ENCODE measurements at regions not wholly inside any gene's neighbourhood (a gene's known extent, or its start where the extent isn't known, plus 50 kb on each side); places are given as distances from the start of the nearest gene placed in this dataset.

DNA sequence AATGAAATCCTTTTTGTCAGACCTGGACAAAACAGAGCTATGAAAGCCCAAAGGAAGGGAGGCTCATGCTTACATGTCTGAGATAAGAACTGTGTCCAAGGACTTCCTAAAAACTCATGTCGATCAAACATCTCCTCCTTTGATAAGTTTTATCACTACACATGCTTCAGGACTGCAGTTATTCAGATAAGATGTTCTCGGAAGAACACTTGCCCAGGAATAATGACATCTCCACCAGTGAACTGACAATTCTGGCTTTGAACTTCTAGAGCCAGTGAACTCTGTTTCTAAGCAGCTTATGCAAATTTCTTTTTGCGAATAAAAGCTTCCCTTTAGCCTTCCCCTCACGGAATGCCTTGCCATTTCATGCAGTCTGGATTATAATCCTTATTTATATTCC, 561.6 kb downstream of the TBC1D4 start:
- no peak for TF ChIP-seq EZH2phosphoT487 (IDR thresholded peaks at IDR 0.05; ENCODE audit: borderline replicate concordance, low read length)

GRCh38 chr13:74919914-74920313, 562.1 kb downstream of the TBC1D4 start:
- Histone ChIP-seq H3K4me2 (ENCODE audit: low read length) (no peak overlapping the region), H3K9me2 (replicated peaks; ENCODE audit: control insufficient read depth, low read length) (no peaks in the 10 kb centered on the region), H3K4me3 (ENCODE audit: low read length) (no peak overlapping the region), H3K27ac (ENCODE audit: low read depth, low read length) (no peak overlapping the region), H3K27me3 (ENCODE audit: control insufficient read depth, low read length) (no peaks in the 10 kb centered on the region), H4K20me1 (ENCODE audit: control insufficient read depth, insufficient read depth, low read depth, low read length) (no peaks in the 10 kb centered on the region), H3K79me2 (ENCODE audit: control insufficient read depth, low read length) (no peaks in the 10 kb centered on the region), H3F3A (ENCODE audit: control insufficient read depth, insufficient read depth) (no peaks in the 10 kb centered on the region), H3K9me3 (ENCODE audit: control insufficient read depth, insufficient read depth, low read length) (peaks cover 4% of the 10 kb centered on the region), H3K4me1 (ENCODE audit: control insufficient read depth, low read length) (no peaks in the 10 kb centered on the region), H3K36me3 (ENCODE audit: control insufficient read depth, low read length) (no peaks in the 10 kb centered on the region)
- TF ChIP-seq, protein P1, sequence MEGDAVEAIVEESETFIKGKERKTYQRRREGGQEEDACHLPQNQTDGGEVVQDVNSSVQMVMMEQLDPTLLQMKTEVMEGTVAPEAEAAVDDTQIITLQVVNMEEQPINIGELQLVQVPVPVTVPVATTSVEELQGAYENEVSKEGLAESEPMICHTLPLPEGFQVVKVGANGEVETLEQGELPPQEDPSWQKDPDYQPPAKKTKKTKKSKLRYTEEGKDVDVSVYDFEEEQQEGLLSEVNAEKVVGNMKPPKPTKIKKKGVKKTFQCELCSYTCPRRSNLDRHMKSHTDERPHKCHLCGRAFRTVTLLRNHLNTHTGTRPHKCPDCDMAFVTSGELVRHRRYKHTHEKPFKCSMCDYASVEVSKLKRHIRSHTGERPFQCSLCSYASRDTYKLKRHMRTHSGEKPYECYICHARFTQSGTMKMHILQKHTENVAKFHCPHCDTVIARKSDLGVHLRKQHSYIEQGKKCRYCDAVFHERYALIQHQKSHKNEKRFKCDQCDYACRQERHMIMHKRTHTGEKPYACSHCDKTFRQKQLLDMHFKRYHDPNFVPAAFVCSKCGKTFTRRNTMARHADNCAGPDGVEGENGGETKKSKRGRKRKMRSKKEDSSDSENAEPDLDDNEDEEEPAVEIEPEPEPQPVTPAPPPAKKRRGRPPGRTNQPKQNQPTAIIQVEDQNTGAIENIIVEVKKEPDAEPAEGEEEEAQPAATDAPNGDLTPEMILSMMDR (IDR thresholded peaks at IDR 0.05; ENCODE audit: low read depth, low read length, poor library complexity, severe bottlenecking), result no peak
- TF ChIP-seq EZH2phosphoT487 (IDR thresholded peaks at IDR 0.05; ENCODE audit: borderline replicate concordance, low read length), result no peak

More for the DNA sequence above, 561.6 kb downstream of the TBC1D4 start:
- H3K4me1 ChIP-seq (ENCODE audit: control insufficient read depth, low read length), result no peaks in the 10 kb centered on the region
- H3K4me2 ChIP-seq (ENCODE audit: low read length), result no peak overlapping the region
- H3K27me3 ChIP-seq (ENCODE audit: control insufficient read depth, low read length), result no peaks in the 10 kb centered on the region
- H3K36me3 ChIP-seq (ENCODE audit: control insufficient read depth, low read length), result no peaks in the 10 kb centered on the region
- no peaks in the 10 kb centered on the region for H3K9me2 ChIP-seq (replicated peaks; ENCODE audit: control insufficient read depth, low read length)
- H3K9me3 ChIP-seq (ENCODE audit: control insufficient read depth, insufficient read depth, low read length), result peaks cover 4% of the 10 kb centered on the region
- H3K79me2 ChIP-seq (ENCODE audit: control insufficient read depth, low read length), result no peaks in the 10 kb centered on the region
- no peaks in the 10 kb centered on the region for H4K20me1 ChIP-seq (ENCODE audit: control insufficient read depth, insufficient read depth, low read depth, low read length)
- no peak overlapping the region for H3K27ac ChIP-seq (ENCODE audit: low read depth, low read length)
- no peaks in the 10 kb centered on the region for H3F3A ChIP-seq (ENCODE audit: control insufficient read depth, insufficient read depth)
- H3K4me3 ChIP-seq (ENCODE audit: low read length), result no peak overlapping the region

GRCh38 chr13:74912898-74913297, 569.1 kb downstream of the TBC1D4 start:
- H3K79me2 ChIP-seq (ENCODE audit: control insufficient read depth, low read length), result no peaks in the 10 kb centered on the region
- H3K4me2 ChIP-seq (ENCODE audit: low read length), result no peak overlapping the region
- no peaks in the 10 kb centered on the region for H3K4me1 ChIP-seq (ENCODE audit: control insufficient read depth, low read length)
- H3K4me3 ChIP-seq (ENCODE audit: low read length), result no peak overlapping the region
- no peaks in the 10 kb centered on the region for H3K36me3 ChIP-seq (ENCODE audit: control insufficient read depth, low read length)
- no peaks in the 10 kb centered on the region for H3K27me3 ChIP-seq (ENCODE audit: control insufficient read depth, low read length)
- no peaks in the 10 kb centered on the region for H3F3A ChIP-seq (ENCODE audit: control insufficient read depth, insufficient read depth)
- no peaks in the 10 kb centered on the region for H3K9me2 ChIP-seq (replicated peaks; ENCODE audit: control insufficient read depth, low read length)
- H3K27ac ChIP-seq (ENCODE audit: low read depth, low read length), result no peak overlapping the region
- H3K9me3 ChIP-seq (ENCODE audit: control insufficient read depth, insufficient read depth, low read length), result no peaks in the 10 kb centered on the region
- no peaks in the 10 kb centered on the region for H4K20me1 ChIP-seq (ENCODE audit: control insufficient read depth, insufficient read depth, low read depth, low read length)
- no peak for TF ChIP-seq EZH2phosphoT487 (IDR thresholded peaks at IDR 0.05; ENCODE audit: borderline replicate concordance, low read length)
- TF ChIP-seq, protein P1 (IDR thresholded peaks at IDR 0.05; ENCODE audit: low read depth, low read length, poor library complexity, severe bottlenecking), result no peak

GRCh38 chr13:74910415-74910814, 571.6 kb downstream of the TBC1D4 start:
- H3F3A ChIP-seq (ENCODE audit: control insufficient read depth, insufficient read depth), result no peaks in the 10 kb centered on the region
- H3K27ac ChIP-seq (ENCODE audit: low read depth, low read length), result no peak overlapping the region
- H3K4me1 ChIP-seq (ENCODE audit: control insufficient read depth, low read length), result no peaks in the 10 kb centered on the region
- no peaks in the 10 kb centered on the region for H3K79me2 ChIP-seq (ENCODE audit: control insufficient read depth, low read length)
- H3K4me3 ChIP-seq (ENCODE audit: low read length), result no peak overlapping the region
- H3K4me2 ChIP-seq (ENCODE audit: low read length), result no peak overlapping the region
- no peak for TF ChIP-seq EZH2phosphoT487 (IDR thresholded peaks at IDR 0.05; ENCODE audit: borderline replicate concordance, low read length)
- TF ChIP-seq, protein P1 (IDR thresholded peaks at IDR 0.05; ENCODE audit: low read depth, low read length, poor library complexity, severe bottlenecking), result no peak
- H4K20me1 ChIP-seq (ENCODE audit: control insufficient read depth, insufficient read depth, low read depth, low read length), result no peaks in the 10 kb centered on the region
- no peaks in the 10 kb centered on the region for H3K36me3 ChIP-seq (ENCODE audit: control insufficient read depth, low read length)
- no peaks in the 10 kb centered on the region for H3K9me2 ChIP-seq (replicated peaks; ENCODE audit: control insufficient read depth, low read length)
- no peaks in the 10 kb centered on the region for H3K9me3 ChIP-seq (ENCODE audit: control insufficient read depth, insufficient read depth, low read length)
- H3K27me3 ChIP-seq (ENCODE audit: control insufficient read depth, low read length), result no peaks in the 10 kb centered on the region
